K562 (cell line): ENCODE measurements at regions not wholly inside any gene's neighbourhood (a gene's known extent, or its start where the extent isn't known, plus 50 kb on each side); places are given as distances from the start of the nearest gene placed in this dataset.

Experiments used
- ATAC-seq: fragments of 200-7000 bp; cut with Tn5 transposase; 3 replicates; pipeline ENCODE4 v1.9.1; 2020; ENCODE audit warnings: moderate library complexity
- BruUV-seq: library from RNA; stranded (reverse); fragments of 400-500 nt; replicated peaks from 2 replicates; lab custom pipeline; 2021; lab: Mats Ljungman, UMichigan
- CTCF ChIA-PET: fragments of 300-600 bp; formaldehyde crosslinking; extraction: SDS; loops from one replicate; lab custom pipeline; 2021; ENCODE audit warnings: low intra/inter-chr PET ratio; lab: Yijun Ruan, JAX
- POLR2A ChIA-PET: fragments of 300-600, 350-650 bp; sonication (Branson Sonifier 250); formaldehyde crosslinking; extraction: SDS; loops from one replicate; lab custom pipeline; 2021; ENCODE audit warnings: antibody characterized with exemption, inconsistent platforms; lab: Yijun Ruan, JAX
- DNase-seq, 4 experiments: peaks; one replicate each; pipeline versions ENCODE4 v3.0.0 to v3.0.0-alpha.2; 2011 to 2018; ENCODE audit warnings: low spot score in 3 of 4, mixed read lengths in 3 of 4; ENCODE audit errors: extremely low read depth in 1 of 4
- FAIRE-seq: peaks from 2 replicates; lab custom pipeline; 2011; peaks lifted over from hg19 to GRCh38; lab: Jason Lieb, UNC
- H2AFZ ChIP-seq: 2 replicates; pipeline ENCODE4 v1.6.0; 2011; ENCODE audit warnings: low read depth, low read length, control low read depth, inconsistent platforms
- H3K27ac ChIP-seq: fragments of 200-600 bp; 3 replicates; pipeline ENCODE4 v1.8.0; 2011; ENCODE audit warnings: low read depth, mild to moderate bottlenecking, control low read depth, inconsistent platforms, low read length, moderate library complexity, mixed read lengths; ENCODE audit errors: extremely low read depth
- H3K27me3 ChIP-seq, 2 experiments: fragments of 300-600 bp in 1 of 2; 2 replicates in 1 of 2; 3 replicates in 1 of 2; pipeline versions ENCODE4 v1.6.0 to v1.8.0; 2011; ENCODE audit warnings: inconsistent platforms in 2 of 2, low read length in 2 of 2, mild to moderate bottlenecking in 1 of 2, mixed read lengths in 1 of 2, moderate library complexity in 1 of 2; ENCODE audit not compliant: control insufficient read depth in 2 of 2, insufficient read depth in 2 of 2
- H3K36me3 ChIP-seq: fragments of 300-600 bp; 3 replicates; pipeline ENCODE4 v1.8.0; 2011; ENCODE audit warnings: mild to moderate bottlenecking, low read length, inconsistent platforms; ENCODE audit not compliant: control insufficient read depth, insufficient read depth
- H3K4me1 ChIP-seq, 2 experiments: fragments of 200-600 bp in 1 of 2; replicated peaks in 1 of 2; 2 replicates in 1 of 2; 3 replicates in 1 of 2; pipeline versions ENCODE4 v1.5.1 to v1.8.0; 2011; ENCODE audit warnings: inconsistent platforms in 2 of 2, low read length in 2 of 2, mild to moderate bottlenecking in 1 of 2, mixed read lengths in 1 of 2, moderate library complexity in 1 of 2; ENCODE audit not compliant: control insufficient read depth in 2 of 2, insufficient read depth in 2 of 2
- H3K4me2 ChIP-seq: 2 replicates; pipeline ENCODE4 v1.6.1; 2011; ENCODE audit warnings: low read length, control low read depth, inconsistent platforms, mixed read lengths; ENCODE audit not compliant: insufficient read depth
- H3K4me3 ChIP-seq: fragments of 200-600 bp; sonication (generic), shearing (Covaris generic); 2 replicates; pipeline ENCODE4 v1.5.1; 2016; ENCODE audit warnings: control low read depth, inconsistent platforms
- H3K79me2 ChIP-seq: fragments of 200-600 bp; 3 replicates; pipeline ENCODE4 v1.8.0; 2011; ENCODE audit warnings: low read length, inconsistent platforms; ENCODE audit not compliant: control insufficient read depth, insufficient read depth
- H3K9ac ChIP-seq, 2 experiments: 2 replicates each; pipeline versions ENCODE4 v1.6.0 to v1.6.1; 2011; ENCODE audit warnings: low read depth in 2 of 2, low read length in 2 of 2, control low read depth in 1 of 2, inconsistent platforms in 1 of 2, mild to moderate bottlenecking in 1 of 2, mixed read lengths in 1 of 2; ENCODE audit not compliant: insufficient read depth in 1 of 2
- H3K9me1 ChIP-seq: one replicate; pipeline ENCODE4 v1.6.0; 2011; ENCODE audit warnings: inconsistent platforms, mild to moderate bottlenecking, low read length, moderate library complexity; ENCODE audit not compliant: control insufficient read depth, insufficient read depth
- H3K9me3 ChIP-seq: replicated peaks from 2 replicates; pipeline ENCODE4 v1.5.1; 2011; ENCODE audit warnings: low read depth, low read length, inconsistent platforms; ENCODE audit not compliant: control insufficient read depth, insufficient read depth
- H4K20me1 ChIP-seq: replicated peaks from 2 replicates; pipeline ENCODE4 v1.6.1; 2011; ENCODE audit warnings: low read length, inconsistent platforms, mixed read lengths; ENCODE audit not compliant: control insufficient read depth, insufficient read depth
- FIP1L1 ChIP-seq: fragments of 200-400 bp; formaldehyde crosslinking; IDR thresholded peaks from 2 replicates; pipeline ENCODE4 v1.6.1; 2018; ENCODE audit warnings: mild to moderate bottlenecking, low read depth, low read length; ENCODE audit not compliant: poor library complexity, severe bottlenecking
- FOXJ2 ChIP-seq: fragments of 200-800 bp; sonication (Bioruptor generic); IDR thresholded peaks from 2 replicates; pipeline ENCODE4 v1.6.1; 2016; ENCODE audit warnings: missing genetic modification characterization, missing compliant biosample characterization
- MCM3 ChIP-seq: fragments of 450-650 bp; IDR thresholded peaks from 2 replicates; pipeline ENCODE4 v1.6.1; 2016
- PRPF4 ChIP-seq: fragments of 200-400 bp; formaldehyde crosslinking; IDR thresholded peaks from one replicate; pipeline ENCODE4 v1.6.1; 2017; ENCODE audit warnings: low read length, low read depth, mild to moderate bottlenecking; ENCODE audit not compliant: insufficient read depth, poor library complexity, severe bottlenecking
- RHOXF2B ChIP-seq: fragments of 250-450 bp; sonication (Bioruptor Pico); conservative IDR thresholded peaks from 2 replicates; pipeline ENCODE4 v1.5.1; 2021
- THRAP3 ChIP-seq: fragments of 450-650 bp; IDR thresholded peaks from 2 replicates; pipeline ENCODE4 v1.6.1; 2016; ENCODE audit warnings: mild to moderate bottlenecking, inconsistent platforms, borderline replicate concordance
- USF1 ChIP-seq: sonication (generic); formaldehyde crosslinking; IDR thresholded peaks from 2 replicates; pipeline ENCODE4 v1.9.0; 2022; ENCODE audit warnings: mild to moderate bottlenecking, missing genetic modification reagents
- ZNF280B ChIP-seq: fragments of 250-450 bp; sonication (Bioruptor Pico); IDR thresholded peaks from 2 replicates; pipeline ENCODE4 v1.5.1; 2021; ENCODE audit warnings: mild to moderate bottlenecking
- ZNF398 ChIP-seq: fragments of 250-450 bp; sonication (Bioruptor Pico); IDR thresholded peaks from 2 replicates; pipeline ENCODE4 v1.8.0; 2021; ENCODE audit warnings: moderate library complexity, mild to moderate bottlenecking, inconsistent platforms
- ZNF780A ChIP-seq: fragments of 250-450 bp; sonication (Bioruptor Pico); IDR thresholded peaks from 2 replicates; pipeline ENCODE4 v1.5.0; 2021; ENCODE audit warnings: mild to moderate bottlenecking
- WGBS: fragments of 100-300 bp; shearing (Covaris generic); methylation state at CpG from one replicate; pipeline ENCODE4 v1.1.6; 2016; ENCODE audit warnings: low coverage, mixed read lengths; ENCODE audit not compliant: insufficient coverage; ENCODE audit errors: missing lambda C conversion rate; 5-methylcytosine and 5-hydroxymethylcytosine counted together
- in situ Hi-C: fragments of 300-500 bp; cut with MboI; formaldehyde crosslinking; loops from 4 replicates; pipeline ENCODE4 v1.15.0; 2018; ENCODE audit warnings: inconsistent platforms, mixed read lengths
- intact Hi-C: fragments of 100-400 bp; cut with micrococcal nuclease; formaldehyde crosslinking; loops from 2 replicates; pipeline ENCODE4 v1.14.2; 2022

GRCh38 chr20:39829661-39830060, 859.4 kb downstream of the MAFB start:
- BruUV-seq: no TSS peak
- Histone ChIP-seq H3K27ac (no peak overlapping the region), H3K27me3 (no peaks in the 10 kb centered on the region), H3K4me1 (no peaks in the 10 kb centered on the region), H3K9me1 (no peaks in the 10 kb centered on the region), H3K79me2 (no peaks in the 10 kb centered on the region), H3K4me3 (no peak overlapping the region), H3K9me3 (no peaks in the 10 kb centered on the region; the same call in 1 of the 2 replicates), H3K9ac (no peak overlapping the region), H4K20me1 (no peaks in the 10 kb centered on the region), H3K4me2 (no peak overlapping the region), H3K36me3 (no peaks in the 10 kb centered on the region)
- in situ Hi-C loops: no loop called here
- no peak for ATAC-seq
- intact Hi-C loops: no loop called here
- FAIRE-seq: no peak
- DNase-seq: no peak
- WGBS: 3% methylated on average over 3 of the region's 3 CpGs
- POLR2A ChIA-PET: no interaction called here
- no peak for TF ChIP-seq ZNF280B (CRISPR knock-in tag)
- TF ChIP-seq USF1 (CRISPR knock-in tag): no peak
- no peak for TF ChIP-seq FIP1L1
- no peak for TF ChIP-seq MCM3
- TF ChIP-seq ZNF398: no peak
- no peak for TF ChIP-seq ZNF780A (CRISPR knock-in tag)
- TF ChIP-seq PRPF4: no peak
- no peak for TF ChIP-seq FOXJ2
- TF ChIP-seq THRAP3: no peak
- TF ChIP-seq RHOXF2B (CRISPR knock-in tag): no peak
- TF ChIP-seq, all 486 proteins: peak for 0
- CTCF ChIA-PET: no interaction called here
- H2AFZ ChIP-seq: no peak overlapping the region
